ENCODE measurements at regions not wholly inside any gene's neighbourhood (a gene's known extent, or its start where the extent isn't known, plus 50 kb on each side); places are given as distances from the start of the nearest gene placed in this dataset.

DNA sequence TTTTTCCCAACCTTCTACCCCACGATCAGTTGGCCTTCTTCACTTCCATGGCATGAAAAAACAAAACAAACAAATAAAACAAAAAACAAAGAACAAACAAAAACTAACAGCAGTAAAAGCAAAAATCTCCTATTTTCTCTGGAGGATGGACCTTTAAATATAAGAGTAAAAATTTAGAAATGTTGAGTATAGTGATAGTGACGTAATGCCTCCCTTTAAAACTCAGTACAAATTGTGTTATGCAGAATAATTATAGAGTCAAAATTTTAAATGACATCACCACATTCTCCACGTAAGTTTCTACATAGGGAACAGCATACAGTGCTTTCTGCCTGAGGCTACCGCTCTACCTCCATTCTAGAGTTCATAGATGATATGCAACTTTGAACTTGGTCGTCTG, 2156.4 kb downstream of the PCDH7 start:
- no peak for TF ChIP-seq EZH2 (IDR thresholded peaks at IDR 0.05)
- TF ChIP-seq REST (IDR thresholded peaks at IDR 0.05; ENCODE audit: low read depth) = no peak

Measured in HCT116 (cell line).